ENCODE measurements at regions not wholly inside any gene's neighbourhood (a gene's known extent, or its start where the extent isn't known, plus 50 kb on each side); places are given as distances from the start of the nearest gene placed in this dataset.

DNA sequence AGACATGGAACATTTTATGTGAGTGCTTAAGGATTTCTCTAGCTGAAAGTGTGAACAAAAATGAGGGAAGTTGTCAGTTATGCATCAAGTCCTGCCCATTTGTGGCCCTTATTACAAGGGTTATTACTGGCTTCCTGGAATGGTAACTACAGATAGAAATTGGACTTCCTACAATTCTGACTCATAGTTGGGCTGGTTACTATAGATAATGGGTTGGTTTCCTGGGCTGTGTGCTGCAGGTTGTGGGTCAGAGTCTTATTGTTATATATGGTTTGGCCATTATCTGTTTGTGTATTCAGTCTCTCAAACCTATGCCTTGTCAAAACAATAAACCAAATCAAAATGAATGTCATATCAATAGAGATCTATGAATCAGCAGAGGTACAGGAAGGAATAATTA lies 313.7 kb downstream of the ADAMTS20 start:
- Histone ChIP-seq H3K79me1 (ENCODE audit: insufficient read depth, low read depth, low read length, poor library complexity, severe bottlenecking) (no peaks in the 10 kb centered on the region), H2AK5ac (ENCODE audit: insufficient read length, low read length) (no peak overlapping the region), H2BK20ac (ENCODE audit: low read depth, low read length, poor library complexity, severe bottlenecking) (no peak overlapping the region), H3K9ac (ENCODE audit: extremely low read depth, insufficient read length, low read length) (no peak overlapping the region), H3K23ac (ENCODE audit: insufficient read length, low read depth, low read length) (no peak overlapping the region), H2BK5ac (ENCODE audit: insufficient read length, low read length) (no peak overlapping the region), H3K4me1 (ENCODE audit: insufficient read depth, low read length) (no peaks in the 10 kb centered on the region), H2BK120ac (ENCODE audit: low read depth, low read length, poor library complexity, severe bottlenecking) (no peak overlapping the region), H3K4me2 (ENCODE audit: insufficient read depth, insufficient read length, low read length) (no peak overlapping the region), H3T11ph (ENCODE audit: low read length) (no peak overlapping the region), H4K5ac (ENCODE audit: insufficient read length, low read depth, low read length) (no peak overlapping the region), H2AFZ (ENCODE audit: low read length) (no peak overlapping the region), H3K4ac (ENCODE audit: low read depth, low read length) (no peak overlapping the region), H3K27ac (ENCODE audit: insufficient read length, low read depth, low read length) (no peak overlapping the region), H3K14ac (ENCODE audit: insufficient read depth, low read length) (no peak overlapping the region), H3K23me2 (ENCODE audit: insufficient read length, low read depth, low read length, poor library complexity, severe bottlenecking) (no peaks in the 10 kb centered on the region), H3K9me3 (ENCODE audit: control insufficient read depth, low read depth, low read length) (no peaks in the 10 kb centered on the region), H4K8ac (replicated peaks; ENCODE audit: insufficient read length, low read depth, low read length) (no peak overlapping the region), H3K18ac (ENCODE audit: insufficient read length, low read depth, low read length) (no peak overlapping the region), H3K56ac (ENCODE audit: insufficient read length, low read depth, low read length) (no peak overlapping the region), H4K91ac (ENCODE audit: insufficient read length, low read depth, low read length) (no peak overlapping the region), H3K27me3 (ENCODE audit: insufficient read depth, low read length) (no peaks in the 10 kb centered on the region), H2BK15ac (ENCODE audit: low read depth, low read length) (no peak overlapping the region), H3K79me2 (ENCODE audit: insufficient read depth, low read length) (no peaks in the 10 kb centered on the region), H2BK12ac (ENCODE audit: insufficient read length, low read depth, low read length) (no peak overlapping the region), H4K20me1 (ENCODE audit: control insufficient read depth, insufficient read depth, insufficient read length) (no peaks in the 10 kb centered on the region)
- no peaks in the 10 kb centered on the region for H3K36me3 Mint-ChIP-seq (ENCODE audit: insufficient read depth in 1 of 3, low read depth in 3 of 3)
- no peaks in the 10 kb centered on the region for H3K27me3 Mint-ChIP-seq (ENCODE audit: low read depth)
- H3K9me3 Mint-ChIP-seq = no peaks in the 10 kb centered on the region; a peak in 2 of 5 replicates
- no peak for TF ChIP-seq CTCF (conservative IDR thresholded peaks at IDR 0.05)
- no peak for DNase-seq
- no peak overlapping the region for H3K4me3 Mint-ChIP-seq
- H3K4me1 Mint-ChIP-seq = 0 out of 4 replicates have a peak, but pooled peaks cover 2 to 3% of the 10 kb centered on the region in 2 experiments
- H3K27ac Mint-ChIP-seq = no peak overlapping the region
